Glomerular visceral epithelial cell (primary cell): ENCODE measurements at regions not wholly inside any gene's neighbourhood (a gene's known extent, or its start where the extent isn't known, plus 50 kb on each side); places are given as distances from the start of the nearest gene placed in this dataset.
"Not testable (repeated sequence)": the region's sequence is repeated elsewhere in the genome, so short reads cannot be mapped to it uniquely, and the experiment has no call there.

Experiments used
- DNase-seq: peaks from one replicate; pipeline ENCODE4 v3.0.0-alpha.2; 2016; ENCODE audit errors: extremely low spot score

DNA sequence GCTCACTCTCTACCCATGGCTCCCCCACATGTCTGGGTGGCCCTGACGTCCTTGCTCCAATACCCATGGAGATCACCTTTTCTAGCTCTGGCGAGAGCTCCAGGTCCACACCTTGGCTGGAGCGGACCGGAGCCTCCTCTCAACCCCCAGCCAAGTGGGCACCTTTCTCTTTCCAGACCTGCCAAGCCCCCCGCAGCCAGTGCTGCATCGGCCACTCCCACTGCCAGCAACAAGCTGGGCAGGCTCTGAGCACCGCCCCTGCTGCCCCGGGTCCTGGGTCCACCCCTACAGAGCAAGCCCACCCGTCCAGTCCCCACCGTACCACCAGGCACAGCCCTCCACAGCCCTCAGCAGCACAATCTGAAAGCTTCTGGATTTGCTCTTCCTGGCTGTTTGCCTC, 98.2 kb upstream of the C14orf180 start:
- no peak for DNase-seq

GRCh38 chr14:104482017-104482416, 97.5 kb upstream of the C14orf180 start:
- not testable (repeated sequence) for DNase-seq

- no peak for DNase-seq
These were observed 93.2 kb upstream of the C14orf180 start for GRCh38 chr14:104486222-104486923.

GRCh38 chr14:104494483-104494882, 85.1 kb upstream of the C14orf180 start:
- DNase-seq = no peak

- DNase-seq = no peak
These were observed 83.5 kb upstream of the C14orf180 start for GRCh38 chr14:104496095-104496494.

DNA sequence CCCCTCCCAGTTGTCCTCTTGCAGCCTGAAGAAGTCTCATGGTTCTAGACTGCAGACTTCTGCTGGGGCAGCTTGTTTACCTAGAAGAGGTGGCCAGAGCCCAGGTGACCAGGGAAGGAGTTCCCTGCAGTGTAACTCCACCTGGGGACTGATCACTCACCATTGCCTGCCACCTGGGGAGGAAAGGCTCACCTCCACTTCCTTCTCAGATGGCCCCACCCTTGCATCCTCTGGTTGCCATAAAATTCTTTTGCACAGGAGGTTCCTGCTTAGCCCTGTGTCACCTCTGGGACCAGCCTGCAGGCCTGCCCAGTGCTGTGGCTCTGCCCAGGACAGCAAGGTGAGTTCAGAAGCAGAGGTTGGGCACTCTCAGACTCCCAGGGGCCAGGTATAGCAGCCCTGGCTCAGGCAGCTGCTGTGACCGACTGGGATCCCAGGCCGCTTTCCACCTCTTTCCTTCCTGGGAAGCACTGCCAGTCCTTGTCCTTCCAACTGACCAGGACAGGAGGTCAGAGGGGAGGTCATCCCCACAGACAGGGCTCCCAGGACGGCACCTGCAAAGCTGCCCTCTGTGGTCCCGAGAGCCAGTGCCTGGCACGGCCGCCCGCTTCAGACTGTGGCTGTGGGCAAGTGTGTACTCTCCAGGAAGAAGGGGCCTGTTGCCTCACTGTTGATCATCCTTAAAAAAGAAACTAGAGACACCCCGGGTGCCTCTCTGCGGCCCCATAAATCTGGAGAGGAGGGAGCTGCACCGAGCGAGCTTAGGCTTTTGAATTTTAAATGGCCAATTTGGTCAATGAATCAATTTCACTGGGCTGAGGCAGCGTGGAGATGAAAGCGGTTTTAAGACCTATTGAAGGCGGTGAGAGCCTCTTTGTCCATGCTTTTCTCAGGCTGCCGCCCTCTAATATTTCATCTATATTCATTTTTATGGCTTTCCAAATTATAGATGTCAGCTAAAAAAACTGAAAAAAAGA, 79.5 kb upstream of the C14orf180 start:
- no peak for DNase-seq

DNA sequence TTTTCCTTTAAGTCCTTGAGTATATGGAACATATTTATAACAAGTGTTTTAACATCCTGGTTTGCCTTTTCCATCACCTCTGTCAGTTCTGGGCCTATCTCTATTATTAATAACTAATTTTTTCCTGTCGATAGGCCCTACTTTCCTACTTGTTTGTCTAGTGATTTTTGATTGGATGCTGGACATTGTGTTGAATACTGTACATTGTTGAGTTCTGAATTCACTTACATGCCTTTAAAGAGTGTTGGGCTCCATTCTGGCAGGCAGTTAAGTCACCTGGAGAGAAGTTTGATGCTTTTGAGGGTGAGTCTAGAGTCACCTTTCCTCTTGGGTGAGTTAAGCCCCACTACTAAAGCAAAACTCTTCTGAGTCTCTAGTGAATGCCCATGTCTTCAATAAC, 77.5 kb upstream of the C14orf180 start:
- no peak for DNase-seq

GRCh38 chr14:104503691-104504090, 75.9 kb upstream of the C14orf180 start:
- DNase-seq = no peak

DNA sequence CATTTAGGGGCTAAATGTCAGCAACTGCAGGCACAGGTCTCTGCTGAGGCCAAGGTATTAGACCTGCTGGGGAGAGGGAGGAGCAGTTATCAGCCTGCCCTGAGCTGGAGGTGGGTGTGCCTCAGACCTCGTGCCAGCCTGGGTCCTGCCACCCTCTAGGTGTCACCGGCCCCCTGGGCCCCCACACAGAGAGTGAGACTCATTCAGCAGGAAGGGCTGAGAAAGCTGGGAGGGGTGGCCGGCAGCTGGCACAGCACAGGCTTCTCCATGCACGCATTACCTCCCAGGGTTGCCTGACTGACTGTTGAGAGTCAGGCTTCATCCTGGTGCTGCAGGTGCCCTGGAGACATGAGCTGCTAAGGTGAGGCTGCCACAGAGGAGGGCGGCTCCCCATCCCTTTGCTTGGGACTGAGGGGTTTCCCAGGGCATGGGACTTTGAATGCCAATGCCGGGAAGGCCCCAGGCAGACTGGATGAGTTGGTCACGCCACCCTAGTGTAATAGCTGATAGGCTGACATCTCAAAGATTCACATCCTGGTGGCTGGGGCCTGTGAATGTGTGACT, 75.3 kb upstream of the C14orf180 start:
- no peak for DNase-seq

DNA sequence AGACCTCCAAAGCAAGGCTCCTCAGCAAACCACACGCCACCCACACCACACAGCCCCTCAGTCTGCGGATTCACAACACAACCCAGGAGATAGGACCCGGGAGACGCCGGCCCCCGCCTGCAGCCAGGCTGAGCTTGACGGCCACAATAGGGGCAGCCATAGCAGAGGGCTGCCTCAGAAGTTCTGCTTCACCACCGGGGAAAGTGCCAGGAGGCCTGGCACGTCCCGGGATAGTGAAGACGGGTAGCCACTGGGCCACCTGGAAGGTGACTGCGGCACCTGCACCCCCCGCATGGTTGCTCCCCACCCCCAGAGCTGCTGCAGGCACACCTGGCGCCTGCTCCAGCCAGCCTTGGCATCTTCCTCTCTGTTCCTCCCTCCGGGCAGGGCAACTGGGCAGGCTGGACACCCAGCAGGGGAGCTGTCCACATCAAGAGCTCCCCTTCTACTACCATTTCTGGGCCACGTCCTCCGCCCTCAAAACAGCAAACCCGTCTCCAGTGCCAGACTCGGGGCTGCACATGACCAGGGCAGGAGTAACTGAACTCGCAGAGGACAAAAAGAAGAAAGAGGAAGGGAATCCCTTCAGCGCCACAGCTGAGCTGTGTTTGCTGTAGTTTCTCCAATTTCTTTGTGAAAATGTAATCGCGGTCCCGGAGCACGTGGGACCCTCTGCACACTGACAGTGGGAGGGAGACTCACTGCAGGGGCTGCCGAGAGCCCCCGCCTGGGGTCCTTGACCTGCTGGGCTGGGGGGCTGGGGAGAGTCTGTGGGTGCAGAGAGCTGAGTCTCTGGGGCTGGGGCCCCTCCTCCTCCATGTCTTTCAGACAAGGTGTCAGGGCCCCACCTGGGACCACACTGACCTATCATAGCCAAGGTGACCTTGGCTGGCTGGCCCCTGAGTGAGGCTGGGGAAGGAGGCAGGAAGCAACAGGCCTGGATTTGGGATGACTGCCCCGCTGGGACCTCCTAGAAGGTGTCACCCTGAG, 74.2 kb upstream of the C14orf180 start:
- no peak for DNase-seq

DNA sequence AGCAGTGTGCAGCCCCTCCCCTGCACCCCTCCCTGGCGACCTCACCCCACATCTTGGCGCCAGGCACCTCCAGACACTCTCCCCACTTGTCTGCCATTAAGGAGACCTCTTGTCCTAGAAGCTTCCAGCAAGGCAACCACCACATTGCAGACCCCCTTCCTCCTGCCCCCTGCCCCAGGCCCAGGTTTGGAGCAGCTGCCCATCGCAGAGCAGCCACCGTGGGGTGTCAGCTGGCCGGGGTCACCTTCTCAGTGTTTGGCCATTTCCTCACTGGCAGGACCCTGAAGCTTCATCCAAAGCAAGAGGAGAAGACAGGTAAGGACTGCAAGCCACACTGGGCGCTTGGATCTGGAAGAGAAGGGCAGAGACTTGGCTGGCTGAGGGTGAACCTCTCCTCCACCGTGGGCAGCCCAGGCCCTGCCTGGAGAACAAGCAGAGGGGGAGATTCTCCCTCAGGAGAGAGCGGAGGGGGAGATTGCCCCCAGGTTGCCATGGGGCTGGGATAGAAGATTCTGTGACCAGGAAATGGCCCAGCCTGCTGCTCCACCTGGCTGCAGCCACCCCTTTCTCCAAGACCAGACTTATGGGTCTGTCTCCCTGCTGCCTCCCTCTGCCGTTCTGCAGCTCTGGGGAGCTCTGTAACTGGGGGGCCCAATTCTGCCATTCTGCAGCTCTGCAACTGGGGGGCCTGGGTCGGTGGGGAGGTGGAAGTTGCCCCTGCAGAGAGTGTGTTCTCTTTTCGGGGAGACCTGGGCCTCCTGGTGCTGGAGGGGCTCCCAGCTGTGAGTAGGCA, 72.9 kb upstream of the C14orf180 start:
- DNase-seq = no peak

GRCh38 chr14:104507443-104507842, 72.1 kb upstream of the C14orf180 start:
- no peak for DNase-seq

GRCh38 chr14:104509673-104510072, 69.9 kb upstream of the C14orf180 start:
- DNase-seq = no peak

DNA sequence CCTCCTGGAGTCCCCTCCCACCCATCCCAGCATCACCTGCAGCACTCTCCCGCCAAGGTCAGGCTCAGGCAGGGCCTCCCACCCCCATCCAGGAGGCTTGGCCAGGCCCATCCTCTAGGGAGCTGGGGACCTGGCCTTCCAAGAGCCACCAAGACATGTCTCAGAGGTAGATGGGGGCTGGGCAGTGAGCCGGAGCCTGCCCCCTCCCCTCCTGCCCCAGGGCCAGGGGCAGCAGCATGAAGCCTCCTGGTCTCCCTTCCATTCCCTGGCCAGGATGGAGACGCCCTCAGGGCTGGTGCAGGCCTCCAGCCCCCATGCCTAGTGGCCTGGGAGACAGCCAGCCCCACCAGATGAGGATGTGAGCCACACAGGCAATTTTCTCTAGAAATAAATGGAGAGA, 69.3 kb upstream of the C14orf180 start:
- DNase-seq = no peak

GRCh38 chr14:104510794-104511611, 68.6 kb upstream of the C14orf180 start:
- DNase-seq = no peak

- no peak for DNase-seq
These were observed 67.5 kb upstream of the C14orf180 start for GRCh38 chr14:104512061-104512460.

GRCh38 chr14:104512771-104513640, 66.6 kb upstream of the C14orf180 start:
- no peak for DNase-seq

DNA sequence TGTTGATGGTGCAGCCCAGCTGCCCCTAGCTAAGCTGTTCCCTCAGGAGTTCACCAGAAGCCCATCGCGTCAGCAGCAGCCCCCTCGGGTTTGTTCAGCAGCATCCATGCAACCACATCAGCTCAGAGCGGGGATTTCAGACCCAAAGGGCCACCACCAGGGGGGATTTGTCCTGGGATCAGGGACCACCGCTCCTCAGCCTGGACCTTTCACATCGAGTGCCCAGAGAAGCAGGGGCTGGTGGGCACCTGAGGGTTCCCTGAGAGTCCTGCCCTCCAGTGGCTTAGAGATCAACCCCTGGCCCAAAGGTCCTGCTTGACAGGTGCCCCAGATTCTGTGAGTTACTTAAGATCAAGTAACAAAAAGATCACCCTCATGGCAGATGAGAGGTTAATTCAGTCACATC, 65.9 kb upstream of the C14orf180 start:
- no peak for DNase-seq
